ENCODE measurements at regions not wholly inside any gene's neighbourhood (a gene's known extent, or its start where the extent isn't known, plus 50 kb on each side); places are given as distances from the start of the nearest gene placed in this dataset.

DNA sequence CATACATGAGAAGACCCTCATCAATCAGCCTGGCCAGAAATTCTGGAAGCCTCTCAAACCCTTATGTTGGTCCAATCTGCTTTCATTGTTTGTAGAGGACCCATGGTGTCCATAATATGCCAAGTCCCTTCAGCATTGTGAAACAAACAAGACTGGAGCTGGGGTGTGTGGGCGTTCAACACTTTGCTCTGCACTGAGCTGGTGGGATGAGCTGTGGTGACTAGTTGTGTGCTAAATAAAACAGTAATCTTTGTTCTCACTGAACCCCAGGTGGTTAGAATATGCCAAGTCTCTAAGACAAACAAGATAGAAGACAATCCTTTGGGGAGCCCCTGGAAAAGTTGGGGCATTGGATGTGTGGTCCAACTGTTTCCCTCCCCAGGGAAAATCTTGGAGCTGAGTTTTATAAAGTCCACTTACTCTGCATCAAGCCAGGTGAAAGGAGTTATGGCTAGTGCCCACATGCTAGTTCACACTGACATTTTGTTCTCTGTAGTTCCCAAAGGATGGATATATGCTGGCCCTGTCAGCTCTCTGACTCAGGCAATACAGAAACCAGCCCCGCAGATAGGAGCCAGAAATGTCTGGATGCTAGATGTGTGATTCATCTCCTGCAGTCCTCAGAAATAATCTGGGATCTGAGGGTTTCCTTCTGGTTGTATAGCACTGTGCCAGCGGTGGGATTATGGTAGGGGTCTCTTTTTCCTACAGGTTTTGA, 260.2 kb downstream of the TMX3 start:
- TF ChIP-seq TEAD4 (IDR thresholded peaks at IDR 0.05): no peak
- no peak for TF ChIP-seq CEBPB (IDR thresholded peaks at IDR 0.05)
- TF ChIP-seq EGR1 (IDR thresholded peaks at IDR 0.05): no peak
- no peak for TF ChIP-seq EP300 (IDR thresholded peaks at IDR 0.05; ENCODE audit: borderline replicate concordance)
- TF ChIP-seq ZBTB7A (IDR thresholded peaks at IDR 0.05; ENCODE audit: low read depth): no peak
- TF ChIP-seq, protein P1, sequence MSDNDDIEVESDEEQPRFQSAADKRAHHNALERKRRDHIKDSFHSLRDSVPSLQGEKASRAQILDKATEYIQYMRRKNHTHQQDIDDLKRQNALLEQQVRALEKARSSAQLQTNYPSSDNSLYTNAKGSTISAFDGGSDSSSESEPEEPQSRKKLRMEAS (IDR thresholded peaks at IDR 0.05): no peak
- TF ChIP-seq FOXM1 (IDR thresholded peaks at IDR 0.05; ENCODE audit: borderline replicate concordance, low read depth): no peak
- TF ChIP-seq, protein P2, sequence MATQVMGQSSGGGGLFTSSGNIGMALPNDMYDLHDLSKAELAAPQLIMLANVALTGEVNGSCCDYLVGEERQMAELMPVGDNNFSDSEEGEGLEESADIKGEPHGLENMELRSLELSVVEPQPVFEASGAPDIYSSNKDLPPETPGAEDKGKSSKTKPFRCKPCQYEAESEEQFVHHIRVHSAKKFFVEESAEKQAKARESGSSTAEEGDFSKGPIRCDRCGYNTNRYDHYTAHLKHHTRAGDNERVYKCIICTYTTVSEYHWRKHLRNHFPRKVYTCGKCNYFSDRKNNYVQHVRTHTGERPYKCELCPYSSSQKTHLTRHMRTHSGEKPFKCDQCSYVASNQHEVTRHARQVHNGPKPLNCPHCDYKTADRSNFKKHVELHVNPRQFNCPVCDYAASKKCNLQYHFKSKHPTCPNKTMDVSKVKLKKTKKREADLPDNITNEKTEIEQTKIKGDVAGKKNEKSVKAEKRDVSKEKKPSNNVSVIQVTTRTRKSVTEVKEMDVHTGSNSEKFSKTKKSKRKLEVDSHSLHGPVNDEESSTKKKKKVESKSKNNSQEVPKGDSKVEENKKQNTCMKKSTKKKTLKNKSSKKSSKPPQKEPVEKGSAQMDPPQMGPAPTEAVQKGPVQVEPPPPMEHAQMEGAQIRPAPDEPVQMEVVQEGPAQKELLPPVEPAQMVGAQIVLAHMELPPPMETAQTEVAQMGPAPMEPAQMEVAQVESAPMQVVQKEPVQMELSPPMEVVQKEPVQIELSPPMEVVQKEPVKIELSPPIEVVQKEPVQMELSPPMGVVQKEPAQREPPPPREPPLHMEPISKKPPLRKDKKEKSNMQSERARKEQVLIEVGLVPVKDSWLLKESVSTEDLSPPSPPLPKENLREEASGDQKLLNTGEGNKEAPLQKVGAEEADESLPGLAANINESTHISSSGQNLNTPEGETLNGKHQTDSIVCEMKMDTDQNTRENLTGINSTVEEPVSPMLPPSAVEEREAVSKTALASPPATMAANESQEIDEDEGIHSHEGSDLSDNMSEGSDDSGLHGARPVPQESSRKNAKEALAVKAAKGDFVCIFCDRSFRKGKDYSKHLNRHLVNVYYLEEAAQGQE (IDR thresholded peaks at IDR 0.05; ENCODE audit: low read depth): no peak
- TF ChIP-seq RAD21 (IDR thresholded peaks at IDR 0.05; ENCODE audit: low read depth): no peak
- TF ChIP-seq TAF1 (IDR thresholded peaks at IDR 0.05; ENCODE audit: low read depth): no peak
- TF ChIP-seq CREB1 (IDR thresholded peaks at IDR 0.05; ENCODE audit: low read depth): no peak
- no peak for TF ChIP-seq TCF12 (IDR thresholded peaks at IDR 0.05; ENCODE audit: low read depth)
- TF ChIP-seq, protein P3, sequence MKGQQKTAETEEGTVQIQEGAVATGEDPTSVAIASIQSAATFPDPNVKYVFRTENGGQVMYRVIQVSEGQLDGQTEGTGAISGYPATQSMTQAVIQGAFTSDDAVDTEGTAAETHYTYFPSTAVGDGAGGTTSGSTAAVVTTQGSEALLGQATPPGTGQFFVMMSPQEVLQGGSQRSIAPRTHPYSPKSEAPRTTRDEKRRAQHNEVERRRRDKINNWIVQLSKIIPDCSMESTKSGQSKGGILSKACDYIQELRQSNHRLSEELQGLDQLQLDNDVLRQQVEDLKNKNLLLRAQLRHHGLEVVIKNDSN (IDR thresholded peaks at IDR 0.05): no peak
- no peak for TF ChIP-seq YY1 (IDR thresholded peaks at IDR 0.05; ENCODE audit: low read depth)

All from Ishikawa (cell line).